H1 (cell line): ENCODE measurements at regions not wholly inside any gene's neighbourhood (a gene's known extent, or its start where the extent isn't known, plus 50 kb on each side); places are given as distances from the start of the nearest gene placed in this dataset.

Source experiments
- ATF2 ChIP-seq: IDR thresholded peaks from 2 replicates; pipeline ENCODE4 v1.6.1; 2012; ENCODE audit warnings: low read length, inconsistent platforms
- JUN ChIP-seq: IDR thresholded peaks from 2 replicates; pipeline ENCODE4 v1.6.1; 2011; ENCODE audit warnings: low read depth, mild to moderate bottlenecking, improper control_type of control experiment, low read length
- NANOG ChIP-seq: IDR thresholded peaks from 2 replicates; pipeline ENCODE4 v1.6.1; 2011; ENCODE audit warnings: low read length, low read depth, mild to moderate bottlenecking, inconsistent platforms; ENCODE audit not compliant: insufficient read depth, poor library complexity, severe bottlenecking
- POLR2A ChIP-seq, 2 experiments: IDR thresholded peaks; 1 replicate in 1 of 2; 2 replicates in 1 of 2; pipeline ENCODE4 v1.6.1; 2011; ENCODE audit warnings: low read depth in 2 of 2, low read length in 2 of 2, mild to moderate bottlenecking in 2 of 2; ENCODE audit errors: control extremely low read depth in 1 of 2
- TF ChIP-seq, protein P1 (sequence below), 3 experiments: IDR thresholded peaks; 1 replicate in 2 of 3; 2 replicates in 1 of 3; pipeline versions ENCODE4 v1.5.1 to v1.6.1; 2011; ENCODE audit warnings: low read length in 3 of 3, mild to moderate bottlenecking in 3 of 3, inconsistent platforms in 2 of 3, low read depth in 1 of 3, moderate library complexity in 1 of 3; ENCODE audit not compliant: insufficient read depth in 1 of 3; ENCODE audit errors: control extremely low read depth in 1 of 3

DNA sequence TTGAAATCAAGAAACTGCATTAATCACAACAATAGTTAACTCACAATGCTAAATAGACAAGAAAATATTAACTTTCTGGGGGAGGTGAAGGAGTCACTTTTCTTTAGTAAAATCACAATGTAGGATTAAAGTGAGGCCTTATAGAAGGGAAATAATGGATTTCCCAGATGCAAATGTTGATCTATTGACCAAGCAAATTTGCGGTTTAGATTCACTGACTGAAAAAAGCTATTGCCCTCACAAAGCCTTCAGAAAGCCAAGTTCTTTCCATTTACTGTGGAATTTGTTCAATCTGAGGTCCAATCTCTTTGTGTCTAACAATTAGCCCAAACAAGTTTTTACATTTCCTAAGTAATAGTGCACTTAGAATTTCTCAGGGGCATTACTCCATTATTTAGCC is 95.1 kb upstream of the PTCHD4 start:
- TF ChIP-seq, protein P1, sequence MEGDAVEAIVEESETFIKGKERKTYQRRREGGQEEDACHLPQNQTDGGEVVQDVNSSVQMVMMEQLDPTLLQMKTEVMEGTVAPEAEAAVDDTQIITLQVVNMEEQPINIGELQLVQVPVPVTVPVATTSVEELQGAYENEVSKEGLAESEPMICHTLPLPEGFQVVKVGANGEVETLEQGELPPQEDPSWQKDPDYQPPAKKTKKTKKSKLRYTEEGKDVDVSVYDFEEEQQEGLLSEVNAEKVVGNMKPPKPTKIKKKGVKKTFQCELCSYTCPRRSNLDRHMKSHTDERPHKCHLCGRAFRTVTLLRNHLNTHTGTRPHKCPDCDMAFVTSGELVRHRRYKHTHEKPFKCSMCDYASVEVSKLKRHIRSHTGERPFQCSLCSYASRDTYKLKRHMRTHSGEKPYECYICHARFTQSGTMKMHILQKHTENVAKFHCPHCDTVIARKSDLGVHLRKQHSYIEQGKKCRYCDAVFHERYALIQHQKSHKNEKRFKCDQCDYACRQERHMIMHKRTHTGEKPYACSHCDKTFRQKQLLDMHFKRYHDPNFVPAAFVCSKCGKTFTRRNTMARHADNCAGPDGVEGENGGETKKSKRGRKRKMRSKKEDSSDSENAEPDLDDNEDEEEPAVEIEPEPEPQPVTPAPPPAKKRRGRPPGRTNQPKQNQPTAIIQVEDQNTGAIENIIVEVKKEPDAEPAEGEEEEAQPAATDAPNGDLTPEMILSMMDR (IDR thresholded peaks at IDR 0.05; ENCODE audit: control extremely low read depth in 1 of 3, insufficient read depth in 1 of 3, low read depth in 1 of 3, low read length in 3 of 3): no peak
- no peak for TF ChIP-seq POLR2A (IDR thresholded peaks at IDR 0.05; ENCODE audit: control extremely low read depth in 1 of 2, low read depth in 2 of 2, low read length in 2 of 2)
- TF ChIP-seq NANOG: no peak
- TF ChIP-seq ATF2: no peak
- no peak for TF ChIP-seq JUN
